Stimulated activated naive CD8-positive, alpha-beta T cell treated with anti-CD3 and anti-CD28 coated beads, Interleukin-15, Interleukin-2, amounts not matched to agents 100 ng/mL and 50 ng/mL, for 24 hours (primary cell): ENCODE measurements at regions not wholly inside any gene's neighbourhood (a gene's known extent, or its start where the extent isn't known, plus 50 kb on each side); places are given as distances from the start of the nearest gene placed in this dataset.
A peak's percentile ranks its signal among the peaks of the same experiment; 100 is the strongest.
"Not testable (repeated sequence)": the region's sequence is repeated elsewhere in the genome, so short reads cannot be mapped to it uniquely, and the experiment has no call there.

ENCODE experiments used
- H3K27ac Mint-ChIP-seq: one replicate; pipeline ENCODE4 v1.8.0; 2021; ENCODE audit warnings: mild to moderate bottlenecking, mixed read lengths
- H3K27me3 Mint-ChIP-seq: one replicate; pipeline ENCODE4 v1.8.0; 2021; ENCODE audit warnings: mixed read lengths
- H3K36me3 Mint-ChIP-seq: one replicate; pipeline ENCODE4 v1.8.0; 2021; ENCODE audit warnings: low read depth, mixed read lengths
- H3K4me1 Mint-ChIP-seq: one replicate; pipeline ENCODE4 v1.8.0; 2021; ENCODE audit warnings: low read depth, mixed read lengths
- H3K4me3 Mint-ChIP-seq: one replicate; pipeline ENCODE4 v1.8.0; 2021; ENCODE audit warnings: mild to moderate bottlenecking, mixed read lengths
- H3K9me3 Mint-ChIP-seq: one replicate; pipeline ENCODE4 v1.8.0; 2021; ENCODE audit warnings: mixed read lengths

- H3K27me3 Mint-ChIP-seq = no peaks in the 10 kb centered on the region
- H3K27ac Mint-ChIP-seq = no peak overlapping the region
- H3K9me3 Mint-ChIP-seq = peaks cover 39% of the 10 kb centered on the region
- H3K4me3 Mint-ChIP-seq = no peak overlapping the region
- peaks cover 3% of the 10 kb centered on the region for H3K36me3 Mint-ChIP-seq
- peaks cover 11% of the 10 kb centered on the region for H3K4me1 Mint-ChIP-seq
Measured at GRCh38 chr7:69196593-69196992, 401.7 kb upstream of the AUTS2 start.

DNA sequence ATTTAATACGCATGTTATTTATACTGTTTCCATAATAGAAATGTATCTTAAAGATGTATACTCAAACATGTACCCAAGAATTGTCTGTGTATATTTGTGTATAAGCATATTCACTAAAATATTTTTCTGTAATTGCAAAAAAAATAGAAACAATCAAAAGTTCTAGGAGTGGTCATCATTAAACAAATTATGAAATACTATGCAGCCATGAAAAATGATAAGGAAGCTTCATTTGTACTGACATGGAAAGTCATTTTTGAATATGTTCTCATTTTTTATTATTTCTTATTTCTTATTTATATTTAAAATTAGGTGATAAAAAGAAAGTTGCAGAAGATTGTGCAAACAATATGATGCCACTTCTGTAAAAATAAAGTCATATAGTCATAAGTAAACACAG, 400.0 kb upstream of the AUTS2 start:
- Mint-ChIP-seq H3K9me3 (peaks cover 43% of the 10 kb centered on the region), H3K27me3 (no peaks in the 10 kb centered on the region), H3K4me3 (no peak overlapping the region), H3K27ac (no peak overlapping the region), H3K4me1 (peaks cover 11% of the 10 kb centered on the region), H3K36me3 (peaks cover 3% of the 10 kb centered on the region)

DNA sequence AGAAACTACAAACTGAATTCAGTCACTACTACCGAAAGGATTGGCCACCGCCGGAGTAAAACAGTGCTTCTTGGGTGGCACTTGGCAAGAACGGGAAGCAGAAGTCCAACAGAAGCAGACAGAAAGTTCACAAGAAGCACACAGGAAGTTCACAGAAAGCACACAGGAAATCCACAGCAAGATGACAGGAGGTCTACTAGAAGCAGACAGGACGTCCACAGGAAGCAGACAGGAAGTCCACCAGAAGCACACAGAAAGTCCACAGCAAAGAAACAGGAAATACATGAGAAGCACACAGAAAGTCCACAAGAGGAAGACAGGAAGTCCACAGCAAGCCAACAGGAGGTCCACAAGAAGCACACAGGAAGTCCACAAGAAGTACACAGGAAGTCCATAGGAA, 399.2 kb upstream of the AUTS2 start:
- H3K4me1 Mint-ChIP-seq = peaks cover 11% of the 10 kb centered on the region
- H3K4me3 Mint-ChIP-seq = no peak overlapping the region
- peaks cover 3% of the 10 kb centered on the region for H3K36me3 Mint-ChIP-seq
- no peaks in the 10 kb centered on the region for H3K27me3 Mint-ChIP-seq
- peaks cover 38% of the 10 kb centered on the region for H3K9me3 Mint-ChIP-seq
- peak overlapping the region; percentile 37 for H3K27ac Mint-ChIP-seq

- Mint-ChIP-seq H3K4me1 (peaks cover 11% of the 10 kb centered on the region), H3K36me3 (peaks cover 3% of the 10 kb centered on the region), H3K27ac (no peak overlapping the region), H3K27me3 (no peaks in the 10 kb centered on the region), H3K9me3 (peaks cover 33% of the 10 kb centered on the region), H3K4me3 (no peak overlapping the region)
Measured at GRCh38 chr7:69199661-69200060, 398.6 kb upstream of the AUTS2 start.

DNA sequence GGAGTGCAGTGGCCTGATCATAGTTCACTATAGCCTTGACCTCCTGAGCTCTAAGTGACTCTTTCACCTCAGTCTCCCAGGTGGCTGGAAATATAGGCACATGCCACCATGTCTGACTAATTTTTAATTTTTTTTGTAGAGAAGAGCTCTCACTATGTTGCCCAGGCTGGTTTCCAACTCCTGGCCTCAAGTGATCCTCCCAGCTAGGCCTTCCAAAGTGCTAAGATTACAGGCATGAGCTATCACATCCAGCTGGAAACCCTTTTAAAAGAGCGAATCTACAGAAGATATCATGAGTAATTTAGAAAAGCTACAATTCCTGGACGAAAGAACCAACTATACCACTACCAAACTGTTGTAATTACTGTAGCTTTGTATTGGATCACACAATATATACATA, 394.4 kb upstream of the AUTS2 start:
- Mint-ChIP-seq H3K36me3 (peaks cover 3% of the 10 kb centered on the region), H3K4me1 (peaks cover 7% of the 10 kb centered on the region), H3K27me3 (no peaks in the 10 kb centered on the region), H3K9me3 (peaks cover 29% of the 10 kb centered on the region), H3K4me3 (no peak overlapping the region), H3K27ac (no peak overlapping the region)

DNA sequence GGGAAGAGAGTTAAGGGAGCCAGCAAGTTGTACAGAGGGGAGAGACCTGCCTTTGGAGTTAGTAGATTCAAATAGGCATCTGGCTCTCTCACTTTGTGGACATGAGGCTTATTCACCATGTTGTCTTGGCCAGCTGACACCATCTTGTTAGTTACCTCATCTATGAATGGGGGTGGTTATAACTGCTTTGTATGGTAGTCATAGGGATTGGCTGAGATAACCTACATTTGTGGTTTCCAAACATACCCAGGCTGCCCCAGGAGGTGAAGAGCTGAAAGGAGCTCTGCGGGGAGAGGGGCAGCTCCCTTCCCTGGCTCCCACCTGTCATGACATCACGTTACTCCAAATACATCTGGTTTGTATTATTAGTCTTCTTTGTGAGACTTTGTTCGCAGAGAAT, 393.3 kb upstream of the AUTS2 start:
- Mint-ChIP-seq H3K4me3 (no peak overlapping the region), H3K36me3 (peaks cover under 1% of the 10 kb centered on the region), H3K27me3 (no peaks in the 10 kb centered on the region), H3K4me1 (no peaks in the 10 kb centered on the region), H3K9me3 (peaks cover 18% of the 10 kb centered on the region), H3K27ac (no peak overlapping the region)

DNA sequence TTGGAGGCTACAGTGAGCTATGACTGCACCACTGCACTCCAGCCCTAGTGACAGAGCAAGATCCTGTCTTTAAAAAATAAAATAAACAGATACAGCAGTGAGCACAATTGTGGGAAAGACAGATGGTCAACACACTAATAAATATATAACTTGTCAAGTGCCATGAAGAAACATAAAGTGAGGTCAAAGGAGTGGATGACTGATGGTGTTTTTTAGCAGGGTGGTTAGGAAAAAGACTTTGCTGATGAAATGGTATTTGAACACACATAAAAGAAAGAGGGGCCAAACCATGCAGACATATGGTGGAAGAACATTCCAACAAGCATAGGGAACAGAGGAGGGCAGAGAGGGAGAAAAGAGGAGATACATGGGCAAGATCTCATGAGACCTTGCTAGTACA, 392.7 kb upstream of the AUTS2 start:
- no peaks in the 10 kb centered on the region for H3K36me3 Mint-ChIP-seq
- H3K27me3 Mint-ChIP-seq = no peaks in the 10 kb centered on the region
- H3K9me3 Mint-ChIP-seq = peaks cover 16% of the 10 kb centered on the region
- no peak overlapping the region for H3K27ac Mint-ChIP-seq
- H3K4me3 Mint-ChIP-seq = no peak overlapping the region
- H3K4me1 Mint-ChIP-seq = no peaks in the 10 kb centered on the region

DNA sequence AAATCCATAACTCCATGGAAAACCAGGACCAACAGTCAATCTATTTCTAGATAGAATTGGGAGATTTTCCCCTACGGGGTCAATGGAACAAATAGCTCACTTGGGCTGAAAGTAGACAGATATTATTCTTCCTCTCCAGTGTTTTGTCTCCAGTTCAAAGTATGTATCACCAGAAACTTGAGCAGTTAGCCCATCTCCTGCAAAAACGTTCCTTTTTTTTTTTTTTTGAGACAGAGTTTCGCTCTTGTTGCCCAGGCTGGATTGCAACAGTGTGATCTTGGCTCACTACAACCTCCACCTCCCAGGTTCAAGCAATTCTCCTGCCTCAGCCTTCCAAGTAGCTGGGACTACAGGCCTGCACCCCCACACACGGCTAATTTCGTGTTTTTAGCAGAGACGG, 390.0 kb upstream of the AUTS2 start:
- no peak overlapping the region for H3K27ac Mint-ChIP-seq
- H3K9me3 Mint-ChIP-seq = peaks cover 7% of the 10 kb centered on the region
- H3K4me1 Mint-ChIP-seq = no peaks in the 10 kb centered on the region
- H3K4me3 Mint-ChIP-seq = no peak overlapping the region
- no peaks in the 10 kb centered on the region for H3K27me3 Mint-ChIP-seq
- no peaks in the 10 kb centered on the region for H3K36me3 Mint-ChIP-seq

DNA sequence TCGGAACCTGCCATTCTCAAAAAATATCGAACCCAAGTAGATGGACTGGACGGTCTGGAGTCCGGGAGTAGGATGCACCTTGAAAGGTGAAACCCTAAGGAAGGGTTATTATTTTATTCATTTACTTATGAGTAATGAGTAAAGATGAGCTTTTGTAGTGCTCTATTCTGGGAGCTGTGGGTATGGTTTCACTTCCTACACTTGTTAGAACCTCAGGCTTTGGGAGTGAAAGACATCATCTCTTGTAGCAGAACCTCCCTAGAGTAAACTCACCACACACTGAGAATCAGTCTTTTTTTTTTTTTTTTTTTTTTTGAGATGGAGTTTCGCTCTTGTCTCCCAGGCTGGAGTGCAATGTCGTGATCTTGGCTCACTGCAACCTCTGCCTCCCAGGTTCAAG, 389.4 kb upstream of the AUTS2 start:
- H3K27me3 Mint-ChIP-seq = no peaks in the 10 kb centered on the region
- H3K27ac Mint-ChIP-seq = no peak overlapping the region
- H3K4me1 Mint-ChIP-seq = no peaks in the 10 kb centered on the region
- H3K36me3 Mint-ChIP-seq = no peaks in the 10 kb centered on the region
- H3K4me3 Mint-ChIP-seq = no peak overlapping the region
- H3K9me3 Mint-ChIP-seq = peaks cover 7% of the 10 kb centered on the region

DNA sequence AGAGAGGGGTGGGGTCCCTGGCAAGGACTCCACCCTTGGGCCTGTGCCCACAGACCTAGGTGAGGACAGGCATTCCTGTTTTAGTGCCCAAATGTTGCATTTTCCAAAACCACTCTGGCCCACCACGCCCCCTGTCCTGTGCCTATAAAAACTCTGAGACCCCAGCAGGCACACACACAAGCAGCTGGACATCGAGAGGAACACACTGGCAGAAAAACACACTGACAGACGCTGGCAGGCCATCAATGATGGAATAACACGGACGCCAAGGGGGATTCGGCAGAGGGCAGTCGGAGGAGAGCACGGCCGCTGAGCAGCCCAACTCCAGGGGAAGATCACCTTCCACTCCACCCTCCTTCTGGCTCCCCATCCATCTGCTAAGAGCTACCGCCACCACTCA, 386.9 kb upstream of the AUTS2 start:
- Mint-ChIP-seq H3K4me3 (no peak overlapping the region), H3K36me3 (no peaks in the 10 kb centered on the region), H3K9me3 (peaks cover 4% of the 10 kb centered on the region), H3K27ac (no peak overlapping the region), H3K27me3 (no peaks in the 10 kb centered on the region), H3K4me1 (no peaks in the 10 kb centered on the region)

DNA sequence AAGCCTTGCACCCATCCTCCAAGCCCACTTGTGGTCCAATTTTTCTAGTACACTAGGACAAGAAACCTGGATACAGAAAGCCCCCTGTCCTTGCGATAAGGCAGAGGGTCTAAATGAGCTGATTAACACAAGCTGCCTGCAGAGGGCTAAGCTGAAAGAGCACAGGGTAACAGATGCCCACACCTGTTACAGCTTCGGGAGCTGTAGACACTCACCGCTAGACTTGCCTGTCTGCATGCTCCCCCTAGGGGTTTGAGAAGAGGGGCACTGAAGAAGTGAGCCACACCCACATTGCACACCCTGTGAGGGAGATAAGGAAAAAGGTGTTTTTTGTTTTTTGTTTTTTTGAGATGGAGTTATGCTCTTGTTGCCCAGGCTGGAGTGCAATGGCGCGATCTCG, 386.5 kb upstream of the AUTS2 start:
- Mint-ChIP-seq H3K4me3 (no peak overlapping the region), H3K27me3 (no peaks in the 10 kb centered on the region), H3K4me1 (no peaks in the 10 kb centered on the region), H3K27ac (no peak overlapping the region), H3K36me3 (no peaks in the 10 kb centered on the region), H3K9me3 (peaks cover 4% of the 10 kb centered on the region)

DNA sequence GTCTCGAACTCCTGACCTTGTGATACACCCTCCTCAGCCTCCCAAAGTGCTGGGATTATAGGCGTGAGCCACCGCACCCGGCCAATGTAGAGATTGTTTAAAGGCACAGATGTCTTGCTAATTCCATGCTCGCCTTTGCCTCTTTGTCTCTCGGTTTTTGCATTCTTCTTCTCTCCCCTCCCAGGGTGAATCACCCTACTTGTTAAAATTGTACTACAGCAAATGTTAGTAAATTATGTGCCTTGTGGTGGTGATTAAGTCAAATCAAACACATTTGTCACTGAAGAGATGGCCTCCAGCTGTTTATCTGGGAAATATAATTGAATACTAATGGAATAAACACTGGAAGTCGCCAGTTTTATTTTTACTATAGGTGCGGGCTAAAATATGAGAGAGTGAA, 384.4 kb upstream of the AUTS2 start:
- no peaks in the 10 kb centered on the region for H3K36me3 Mint-ChIP-seq
- peaks cover 4% of the 10 kb centered on the region for H3K9me3 Mint-ChIP-seq
- no peaks in the 10 kb centered on the region for H3K4me1 Mint-ChIP-seq
- no peak overlapping the region for H3K4me3 Mint-ChIP-seq
- H3K27ac Mint-ChIP-seq = no peak overlapping the region
- no peaks in the 10 kb centered on the region for H3K27me3 Mint-ChIP-seq

- H3K9me3 Mint-ChIP-seq, H3K27me3 Mint-ChIP-seq, H3K4me1 Mint-ChIP-seq, H3K36me3 Mint-ChIP-seq, H3K27ac Mint-ChIP-seq, H3K4me3 Mint-ChIP-seq: not testable (repeated sequence)
Measured at GRCh38 chr7:69215516-69215915, 382.8 kb upstream of the AUTS2 start.

GRCh38 chr7:69217516-69218350, 380.5 kb upstream of the AUTS2 start:
- Mint-ChIP-seq H3K4me1 (no peaks in the 10 kb centered on the region), H3K27ac (no peak overlapping the region), H3K27me3 (no peaks in the 10 kb centered on the region), H3K36me3 (no peaks in the 10 kb centered on the region), H3K4me3 (no peak overlapping the region), H3K9me3 (peaks cover 8% of the 10 kb centered on the region)

DNA sequence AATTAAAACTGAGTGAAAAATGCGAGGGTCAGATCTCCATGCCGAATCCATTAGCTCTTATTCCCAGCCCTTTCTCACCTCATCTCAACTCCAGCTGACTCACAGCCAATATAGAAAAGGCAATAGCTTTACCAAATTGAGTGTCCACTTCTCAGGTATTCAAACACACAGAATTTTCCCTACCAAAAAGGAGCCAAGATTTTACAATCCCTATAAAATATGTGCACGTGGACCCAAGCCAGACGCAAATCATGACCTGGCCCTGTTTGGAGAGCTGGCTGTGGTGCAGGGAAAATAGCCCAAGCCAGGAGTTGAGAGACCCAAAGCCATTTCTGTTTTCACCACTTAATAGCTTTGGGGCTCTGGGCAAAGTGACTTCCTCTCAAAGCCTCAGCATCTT, 379.7 kb upstream of the AUTS2 start:
- H3K36me3 Mint-ChIP-seq = no peaks in the 10 kb centered on the region
- H3K9me3 Mint-ChIP-seq = peaks cover 8% of the 10 kb centered on the region
- no peaks in the 10 kb centered on the region for H3K4me1 Mint-ChIP-seq
- H3K27me3 Mint-ChIP-seq = no peaks in the 10 kb centered on the region
- no peak overlapping the region for H3K27ac Mint-ChIP-seq
- no peak overlapping the region for H3K4me3 Mint-ChIP-seq

DNA sequence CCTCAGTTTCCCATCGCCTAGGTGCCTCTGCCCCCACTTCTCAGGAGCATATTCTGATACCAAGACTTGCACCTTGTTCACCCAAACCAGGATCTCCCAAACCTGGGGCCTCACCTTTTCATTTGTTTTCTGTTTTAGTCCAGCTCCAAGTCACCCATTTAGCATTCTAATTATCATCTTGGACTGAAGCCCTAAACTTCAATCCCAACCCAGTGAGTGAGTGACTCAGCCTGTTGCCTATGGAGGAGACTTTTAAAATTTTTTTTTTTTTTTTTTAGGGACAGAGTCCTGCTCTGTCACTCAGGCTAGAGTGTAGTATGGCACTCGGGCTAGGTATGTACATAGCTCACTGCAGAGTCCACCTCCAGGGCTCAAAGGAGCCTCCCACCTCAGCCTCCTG, 378.9 kb upstream of the AUTS2 start:
- Mint-ChIP-seq H3K27ac (no peak overlapping the region), H3K27me3 (no peaks in the 10 kb centered on the region), H3K36me3 (no peaks in the 10 kb centered on the region), H3K9me3 (peaks cover 12% of the 10 kb centered on the region), H3K4me3 (no peak overlapping the region), H3K4me1 (no peaks in the 10 kb centered on the region)
